Keratinocyte (primary cell): ENCODE measurements at regions not wholly inside any gene's neighbourhood (a gene's known extent, or its start where the extent isn't known, plus 50 kb on each side); places are given as distances from the start of the nearest gene placed in this dataset.
"Not testable (repeated sequence)": the region's sequence is repeated elsewhere in the genome, so short reads cannot be mapped to it uniquely, and the experiment has no call there.

ENCODE experiments used
- DNase-seq: peaks from one replicate; pipeline ENCODE4 v3.0.0-alpha.2; 2011; ENCODE audit warnings: low read depth, missing footprints, low spot score
- FAIRE-seq: peaks from 2 replicates; lab custom pipeline; 2011; peaks lifted over from hg19 to GRCh38; lab: Jason Lieb, UNC
- H2AFZ ChIP-seq: 2 replicates; pipeline ENCODE4 v1.6.0; 2012; ENCODE audit warnings: low read length, control low read depth, inconsistent platforms; ENCODE audit not compliant: control insufficient read depth
- H3K27ac ChIP-seq: 2 replicates; pipeline ENCODE4 v1.5.1; 2011; ENCODE audit warnings: low read length; ENCODE audit not compliant: control insufficient read depth, insufficient read depth
- H3K27me3 ChIP-seq: 3 replicates; pipeline ENCODE4 v1.6.0; 2011; ENCODE audit warnings: low read length; ENCODE audit not compliant: control insufficient read depth, insufficient read depth; ENCODE audit errors: extremely low read depth
- H3K36me3 ChIP-seq, 2 experiments: 2 replicates in 1 of 2; 3 replicates in 1 of 2; pipeline ENCODE4 v1.5.1; 2011; ENCODE audit warnings: low read length in 2 of 2, mild to moderate bottlenecking in 1 of 2; ENCODE audit not compliant: control insufficient read depth in 2 of 2, insufficient read depth in 2 of 2; ENCODE audit errors: extremely low read depth in 1 of 2
- H3K4me1 ChIP-seq: 3 replicates; pipeline ENCODE4 v1.5.1; 2011; ENCODE audit warnings: low read length; ENCODE audit not compliant: control insufficient read depth, insufficient read depth; ENCODE audit errors: extremely low read depth
- H3K4me2 ChIP-seq: 3 replicates; pipeline ENCODE4 v1.6.0; 2011; ENCODE audit warnings: low read depth, low read length; ENCODE audit not compliant: control insufficient read depth, insufficient read depth; ENCODE audit errors: extremely low read depth
- H3K4me3 ChIP-seq, 3 experiments: fragments of 200-600 bp in 1 of 3; sonication (generic) in 1 of 3; 2 replicates in 2 of 3; 3 replicates in 1 of 3; pipeline ENCODE4 v1.5.1; 2011 to 2016; ENCODE audit warnings: low read length in 3 of 3, mild to moderate bottlenecking in 3 of 3, control low read depth in 2 of 3, inconsistent platforms in 1 of 3, low read depth in 1 of 3, mixed read lengths in 1 of 3, mixed run types in 1 of 3, moderate library complexity in 1 of 3; ENCODE audit not compliant: control insufficient read depth in 2 of 3, insufficient read depth in 2 of 3; ENCODE audit errors: extremely low read depth in 1 of 3
- H3K79me2 ChIP-seq: 2 replicates; pipeline ENCODE4 v1.6.0; 2012; ENCODE audit warnings: low read length; ENCODE audit not compliant: control insufficient read depth, insufficient read depth
- H3K9ac ChIP-seq: 3 replicates; pipeline ENCODE4 v1.6.0; 2011; ENCODE audit warnings: low read length; ENCODE audit not compliant: control insufficient read depth, insufficient read depth; ENCODE audit errors: extremely low read depth
- H3K9me1 ChIP-seq: 3 replicates; pipeline ENCODE4 v1.6.0; 2011; ENCODE audit warnings: low read length; ENCODE audit not compliant: control insufficient read depth, insufficient read depth; ENCODE audit errors: extremely low read depth
- H3K9me3 ChIP-seq: 2 replicates; pipeline ENCODE4 v1.5.1; 2012; ENCODE audit warnings: low read depth, low read length; ENCODE audit not compliant: control insufficient read depth
- H4K20me1 ChIP-seq: 3 replicates; pipeline ENCODE4 v1.6.0; 2011; ENCODE audit warnings: low read length; ENCODE audit not compliant: control insufficient read depth, insufficient read depth; ENCODE audit errors: extremely low read depth
- CTCF ChIP-seq, 3 experiments: IDR thresholded peaks in 1 of 3; conservative IDR thresholded peaks in 1 of 3; optimal IDR thresholded peaks in 1 of 3; 2 replicates in 2 of 3; 3 replicates in 1 of 3; pipeline versions ENCODE3 to v1.5.1; 2011; ENCODE audit warnings: low read length in 3 of 3, mild to moderate bottlenecking in 3 of 3, moderate library complexity in 2 of 3, control low read depth in 1 of 3, inconsistent platforms in 1 of 3; ENCODE audit not compliant: insufficient read depth in 2 of 3; ENCODE audit errors: extremely low read depth in 1 of 3
- EZH2 ChIP-seq: IDR thresholded peaks from one replicate; pipeline ENCODE4 v1.6.1; 2012; ENCODE audit warnings: inconsistent platforms, mild to moderate bottlenecking, low read length, moderate library complexity
- dilution Hi-C: fragments of 300-500 bp; cut with MboI; formaldehyde crosslinking; loops from one replicate; pipeline ENCODE4 v1.7.0; 2020; ENCODE audit warnings: low sequenced_read_pairs; ENCODE audit not compliant: extremely low pct_ligation_motif_present

GRCh38 chr9:105006514-105006913 is 78.6 kb upstream of the ABCA1 start:
- Histone ChIP-seq H3K9ac (no peak overlapping the region), H3K9me1 (no peaks in the 10 kb centered on the region), H4K20me1 (no peaks in the 10 kb centered on the region), H3K36me3 (no peaks in the 10 kb centered on the region), H3K4me2 (peak overlapping the region; percentile 66), H3K79me2 (no peaks in the 10 kb centered on the region), H3K4me1 (peaks cover 20% of the 10 kb centered on the region), H3K9me3 (no peaks in the 10 kb centered on the region), H2AFZ (no peak overlapping the region), H3K27ac (peak overlapping the region; percentile 10), H3K4me3 (peak overlapping the region in 1 of 3 experiments; percentile 11), H3K27me3 (no peaks in the 10 kb centered on the region)
- FAIRE-seq (peak; percentile 43), DNase-seq (no peak)
- TF ChIP-seq CTCF (optimal IDR thresholded peaks at IDR 0.05 in 1 of 3, IDR thresholded peaks at IDR 0.05 in 1 of 3, conservative IDR thresholded peaks at IDR 0.05 in 1 of 3; ENCODE audit: extremely low read depth in 1 of 3, insufficient read depth in 2 of 3, low read length in 3 of 3) (no peak), EZH2 (no peak)
- dilution Hi-C loops = no loop called here

DNA sequence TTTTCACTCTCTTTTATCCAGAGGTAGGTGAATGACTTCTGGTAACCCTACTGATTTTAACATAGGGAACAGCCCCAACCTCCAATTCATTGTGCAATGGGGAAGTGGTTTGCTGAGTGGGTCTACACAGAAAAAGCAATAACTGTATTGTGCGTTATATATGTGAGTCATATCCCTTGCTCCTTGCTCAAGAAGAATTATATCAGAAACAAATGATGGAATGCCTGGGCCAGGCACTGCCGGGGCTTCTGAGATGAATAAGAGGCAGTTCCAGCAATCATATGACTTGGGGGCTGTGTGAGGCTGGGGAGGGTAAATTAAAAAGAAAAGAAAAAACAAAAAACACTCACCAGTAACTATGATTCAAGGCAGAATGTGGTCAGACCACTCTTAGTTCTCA is 79.2 kb upstream of the ABCA1 start:
- FAIRE-seq (peak; percentile 92), DNase-seq (peak; percentile 45)
- no peak overlapping the region for H3K4me3 ChIP-seq
- peak overlapping the region; percentile 66 for H3K4me2 ChIP-seq
- no peaks in the 10 kb centered on the region for H3K9me1 ChIP-seq
- no peak overlapping the region for H2AFZ ChIP-seq
- no peaks in the 10 kb centered on the region for H3K36me3 ChIP-seq
- H3K27ac ChIP-seq = peak overlapping the region; percentile 55
- no peaks in the 10 kb centered on the region for H3K9me3 ChIP-seq
- peaks cover 20% of the 10 kb centered on the region for H3K4me1 ChIP-seq
- H3K9ac ChIP-seq = no peak overlapping the region
- dilution Hi-C loops = no loop called here
- no peaks in the 10 kb centered on the region for H3K79me2 ChIP-seq
- no peaks in the 10 kb centered on the region for H3K27me3 ChIP-seq
- no peaks in the 10 kb centered on the region for H4K20me1 ChIP-seq
- no peak for TF ChIP-seq CTCF (optimal IDR thresholded peaks at IDR 0.05 in 1 of 3, IDR thresholded peaks at IDR 0.05 in 1 of 3, conservative IDR thresholded peaks at IDR 0.05 in 1 of 3; ENCODE audit: extremely low read depth in 1 of 3, insufficient read depth in 2 of 3, low read length in 3 of 3)
- TF ChIP-seq EZH2 = no peak

DNA sequence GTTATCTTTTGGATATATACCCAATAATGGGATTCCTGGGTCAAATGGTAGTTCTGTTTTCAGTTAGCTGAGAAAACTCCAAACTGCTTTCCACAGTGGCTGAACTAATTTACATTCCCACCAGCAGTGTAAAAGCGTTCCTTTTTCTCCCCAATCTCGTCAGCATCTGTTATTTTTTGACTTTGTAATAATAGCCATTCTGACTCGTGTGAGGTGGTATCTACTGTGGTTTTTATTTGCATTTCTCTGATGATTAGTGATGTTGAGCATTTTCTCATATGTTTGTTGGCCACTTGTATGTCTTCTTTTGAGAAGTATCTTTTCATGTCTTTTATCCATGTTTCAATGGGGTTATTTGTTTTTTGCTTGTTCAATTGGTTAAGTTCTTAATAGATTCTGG is 82.1 kb upstream of the ABCA1 start:
- H3K9me3 ChIP-seq, FAIRE-seq, dilution Hi-C loops, H3K79me2 ChIP-seq, H3K9me1 ChIP-seq, H3K4me2 ChIP-seq, H3K4me3 ChIP-seq, DNase-seq, H4K20me1 ChIP-seq, H2AFZ ChIP-seq, H3K36me3 ChIP-seq, H3K27ac ChIP-seq, H3K27me3 ChIP-seq, H3K9ac ChIP-seq: not testable (repeated sequence)
- peaks cover 14% of the 10 kb centered on the region for H3K4me1 ChIP-seq
